ENCODE measurements at regions not wholly inside any gene's neighbourhood (a gene's known extent, or its start where the extent isn't known, plus 50 kb on each side); places are given as distances from the start of the nearest gene placed in this dataset.

DNA sequence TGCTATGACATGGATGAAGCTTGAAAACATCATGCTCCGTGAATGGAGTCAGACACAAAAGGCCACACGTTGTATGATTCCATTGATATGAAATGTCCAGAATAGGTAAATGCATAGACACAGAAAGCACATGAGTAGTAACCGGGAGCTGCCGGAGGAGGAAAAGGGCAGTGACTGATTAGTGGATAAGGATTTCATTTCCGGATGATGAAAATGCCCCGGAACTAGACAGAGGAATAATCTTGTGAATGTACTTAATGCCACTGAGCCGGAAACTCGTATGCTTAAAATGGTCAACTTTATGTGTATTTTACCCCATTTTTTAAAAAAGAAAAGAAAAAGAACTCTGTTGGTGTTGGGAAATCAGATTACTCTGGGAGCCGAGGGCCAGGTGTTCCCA lies 112.7 kb upstream of the FAM9B start:
- TF ChIP-seq, protein P1, sequence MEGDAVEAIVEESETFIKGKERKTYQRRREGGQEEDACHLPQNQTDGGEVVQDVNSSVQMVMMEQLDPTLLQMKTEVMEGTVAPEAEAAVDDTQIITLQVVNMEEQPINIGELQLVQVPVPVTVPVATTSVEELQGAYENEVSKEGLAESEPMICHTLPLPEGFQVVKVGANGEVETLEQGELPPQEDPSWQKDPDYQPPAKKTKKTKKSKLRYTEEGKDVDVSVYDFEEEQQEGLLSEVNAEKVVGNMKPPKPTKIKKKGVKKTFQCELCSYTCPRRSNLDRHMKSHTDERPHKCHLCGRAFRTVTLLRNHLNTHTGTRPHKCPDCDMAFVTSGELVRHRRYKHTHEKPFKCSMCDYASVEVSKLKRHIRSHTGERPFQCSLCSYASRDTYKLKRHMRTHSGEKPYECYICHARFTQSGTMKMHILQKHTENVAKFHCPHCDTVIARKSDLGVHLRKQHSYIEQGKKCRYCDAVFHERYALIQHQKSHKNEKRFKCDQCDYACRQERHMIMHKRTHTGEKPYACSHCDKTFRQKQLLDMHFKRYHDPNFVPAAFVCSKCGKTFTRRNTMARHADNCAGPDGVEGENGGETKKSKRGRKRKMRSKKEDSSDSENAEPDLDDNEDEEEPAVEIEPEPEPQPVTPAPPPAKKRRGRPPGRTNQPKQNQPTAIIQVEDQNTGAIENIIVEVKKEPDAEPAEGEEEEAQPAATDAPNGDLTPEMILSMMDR (conservative IDR thresholded peaks at IDR 0.05; ENCODE audit: low read depth, low read length), result no peak
- TF ChIP-seq EZH2 (IDR thresholded peaks at IDR 0.05; ENCODE audit: low read length, unreplicated experiment), result no peak

Measured in PC-3 (cell line).